NB4 (cell line): ENCODE measurements at regions not wholly inside any gene's neighbourhood (a gene's known extent, or its start where the extent isn't known, plus 50 kb on each side); places are given as distances from the start of the nearest gene placed in this dataset.

Experiments
- DNase-seq: peaks from one replicate; pipeline ENCODE4 v3.0.0; 2010; ENCODE audit warnings: low read depth
- H3K4me3 ChIP-seq: one replicate; pipeline ENCODE4 v1.5.1; 2011; ENCODE audit warnings: mild to moderate bottlenecking, low read depth, low read length, moderate library complexity
- CTCF ChIP-seq: IDR thresholded peaks from one replicate; pipeline ENCODE4 v1.5.1; 2012; ENCODE audit warnings: low read depth, low read length
- MYC ChIP-seq: IDR thresholded peaks from 2 replicates; pipeline ENCODE4 v1.6.1; 2011; ENCODE audit warnings: low read depth, low read length
- POLR2A ChIP-seq: IDR thresholded peaks from 2 replicates; pipeline ENCODE4 v1.6.1; 2011; ENCODE audit warnings: mild to moderate bottlenecking; ENCODE audit not compliant: insufficient read length; ENCODE audit errors: extremely low read depth
- TF ChIP-seq, protein P1 (sequence below): IDR thresholded peaks from 2 replicates; pipeline ENCODE4 v1.6.1; 2011; ENCODE audit warnings: low read depth, low read length

DNA sequence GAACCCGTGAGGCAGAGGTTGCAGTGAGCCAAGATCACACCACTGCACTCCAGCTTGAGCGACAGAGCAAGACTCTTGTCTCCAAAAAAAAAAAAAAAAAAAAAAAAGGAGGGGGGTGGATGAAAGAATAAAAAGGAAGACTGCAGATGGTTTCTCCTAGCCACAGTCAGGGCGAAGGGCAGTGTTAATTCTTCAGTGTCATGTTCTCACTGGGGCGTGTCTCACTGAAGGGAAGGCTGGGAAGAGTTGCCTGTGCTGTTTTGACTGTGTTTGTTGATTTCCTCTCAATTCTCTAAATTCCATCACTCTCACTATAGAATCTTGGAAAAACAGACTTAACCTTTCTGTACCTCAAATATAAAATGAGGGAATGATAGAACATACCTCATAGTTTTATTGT lies 71.6 kb upstream of the DHX15 start:
- H3K4me3 ChIP-seq = no peak overlapping the region
- no peak for DNase-seq
- TF ChIP-seq MYC (no peak), POLR2A (no peak), CTCF (no peak)
- TF ChIP-seq, protein P1, sequence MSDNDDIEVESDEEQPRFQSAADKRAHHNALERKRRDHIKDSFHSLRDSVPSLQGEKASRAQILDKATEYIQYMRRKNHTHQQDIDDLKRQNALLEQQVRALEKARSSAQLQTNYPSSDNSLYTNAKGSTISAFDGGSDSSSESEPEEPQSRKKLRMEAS = no peak

- TF ChIP-seq CTCF (no peak), MYC (no peak)
- TF ChIP-seq, protein P1 = no peak
- DNase-seq = no peak
Measured at GRCh38 chr4:24656906-24657305, 72.6 kb upstream of the DHX15 start.

DNA sequence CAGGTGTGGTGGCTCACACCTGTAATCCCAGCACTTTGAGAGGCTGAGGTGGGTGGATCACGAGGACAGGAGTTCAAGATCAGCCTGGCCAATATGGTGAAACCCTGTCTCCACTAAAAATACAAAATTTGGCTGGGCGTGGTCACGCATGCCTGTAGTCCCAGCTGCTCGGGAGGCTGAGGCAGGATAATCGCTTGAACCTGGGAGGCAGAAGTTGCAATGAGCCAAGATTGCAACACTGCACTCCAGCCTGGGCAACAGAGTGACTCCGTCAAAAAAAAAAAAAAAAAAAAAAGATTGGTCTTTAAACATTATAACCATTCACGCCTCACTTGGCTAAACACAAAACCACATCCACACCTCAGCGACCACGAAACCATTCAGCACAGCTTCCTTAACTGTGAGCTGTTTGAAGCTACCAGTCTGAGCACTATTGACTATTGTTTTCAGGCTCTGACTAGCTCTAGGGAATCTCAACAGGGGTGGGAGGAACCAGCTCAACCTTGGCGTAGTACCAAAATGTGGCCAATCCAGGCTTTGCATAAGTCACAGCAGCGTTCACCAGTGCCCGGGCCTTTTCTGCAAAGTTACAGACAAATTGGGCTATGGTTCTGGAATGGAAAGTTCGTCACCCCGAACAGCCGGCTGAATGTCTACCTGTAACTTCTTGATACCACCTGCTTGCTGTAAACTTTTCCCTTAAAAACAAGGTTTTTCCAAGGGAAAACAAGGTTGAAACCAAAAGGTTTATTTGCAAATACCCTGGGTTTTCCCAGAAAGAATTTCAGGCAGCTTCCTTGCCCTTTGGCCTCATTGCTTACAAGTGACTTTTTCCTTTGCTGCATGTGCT lies 73.6 kb upstream of the DHX15 start:
- TF ChIP-seq POLR2A (no peak), CTCF (no peak), MYC (no peak)
- TF ChIP-seq, protein P1 = no peak
- H3K4me3 ChIP-seq = no peak overlapping the region
- DNase-seq = peak; percentile 81

More at GRCh38 chr4:24656906-24657305, 72.6 kb upstream of the DHX15 start:
- no peak overlapping the region for H3K4me3 ChIP-seq

DNA sequence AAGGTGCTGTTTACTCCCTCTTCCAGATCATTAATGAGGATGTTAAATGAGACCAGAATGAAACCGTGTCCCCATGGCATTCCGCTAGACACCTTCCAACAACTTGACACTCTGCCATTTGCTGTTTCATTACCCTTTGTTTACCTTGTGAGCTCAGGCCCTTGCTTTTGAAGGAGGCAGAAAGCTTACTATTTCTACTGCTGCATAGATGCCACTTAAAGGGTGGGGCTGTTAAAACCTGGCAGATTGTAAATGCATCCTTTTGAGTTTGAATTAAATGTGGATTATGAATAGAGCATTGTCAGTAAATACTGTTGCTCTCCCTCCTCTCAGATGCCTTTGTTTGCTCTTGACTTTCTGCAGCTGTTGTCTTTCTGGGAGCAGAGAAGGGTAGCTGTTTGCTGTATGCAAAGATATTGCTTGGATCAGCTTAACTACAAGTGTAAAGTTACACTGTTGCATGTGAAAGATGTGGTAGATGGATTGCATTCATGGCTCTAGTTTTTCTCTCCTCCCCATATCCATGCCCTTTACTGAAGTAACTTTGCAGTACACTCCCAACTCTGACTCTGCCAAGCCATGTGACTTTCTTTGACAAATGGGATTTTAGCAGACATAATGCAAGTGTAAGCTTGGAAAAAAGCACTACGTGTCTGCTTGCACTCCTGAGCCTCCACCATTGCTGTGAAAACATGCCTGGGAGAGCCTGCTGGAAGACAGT lies 75.0 kb upstream of the DHX15 start:
- no peak for DNase-seq
- H3K4me3 ChIP-seq = no peak overlapping the region
- TF ChIP-seq POLR2A (no peak), MYC (no peak), CTCF (no peak)
- TF ChIP-seq, protein P1 = no peak

DNA sequence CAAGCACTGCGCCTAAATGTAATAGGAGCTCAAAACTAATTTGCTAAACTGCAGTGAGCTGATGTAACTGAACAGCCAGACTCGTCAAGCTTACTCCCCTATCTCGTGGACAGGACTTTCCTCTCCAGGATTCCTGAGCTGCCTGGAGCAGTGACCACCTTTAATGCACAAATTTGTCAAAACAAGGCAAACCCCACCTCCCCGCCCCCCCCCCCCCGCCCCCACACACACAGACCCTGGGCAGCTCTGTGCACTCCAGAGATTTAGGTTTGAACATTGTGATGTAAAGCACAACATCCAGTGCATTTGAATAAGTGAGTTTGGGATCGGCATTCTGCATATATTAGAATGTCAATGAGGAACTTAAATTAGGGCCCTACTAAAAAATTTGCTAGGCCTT lies 77.7 kb upstream of the DHX15 start:
- DNase-seq = no peak
- H3K4me3 ChIP-seq = no peak overlapping the region
- TF ChIP-seq CTCF = no peak
- no peak for TF ChIP-seq MYC
- no peak for TF ChIP-seq POLR2A
- TF ChIP-seq, protein P1 = no peak
